DND-41 (cell line): ENCODE measurements at regions not wholly inside any gene's neighbourhood (a gene's known extent, or its start where the extent isn't known, plus 50 kb on each side); places are given as distances from the start of the nearest gene placed in this dataset.
"Not testable (repeated sequence)": the region's sequence is repeated elsewhere in the genome, so short reads cannot be mapped to it uniquely, and the experiment has no call there.

Source experiments
- EZH2 ChIP-seq: IDR thresholded peaks from 3 replicates; pipeline ENCODE4 v1.6.1; 2012; ENCODE audit warnings: borderline replicate concordance, low read depth, mild to moderate bottlenecking, moderate library complexity, low read length, inconsistent platforms; ENCODE audit not compliant: severe bottlenecking
- TF ChIP-seq, protein P1 (sequence below): IDR thresholded peaks from 2 replicates; pipeline ENCODE4 v1.5.1; 2012; ENCODE audit warnings: borderline replicate concordance, low read length, moderate library complexity, mild to moderate bottlenecking; ENCODE audit not compliant: poor library complexity, severe bottlenecking; ENCODE audit errors: extremely low read depth

DNA sequence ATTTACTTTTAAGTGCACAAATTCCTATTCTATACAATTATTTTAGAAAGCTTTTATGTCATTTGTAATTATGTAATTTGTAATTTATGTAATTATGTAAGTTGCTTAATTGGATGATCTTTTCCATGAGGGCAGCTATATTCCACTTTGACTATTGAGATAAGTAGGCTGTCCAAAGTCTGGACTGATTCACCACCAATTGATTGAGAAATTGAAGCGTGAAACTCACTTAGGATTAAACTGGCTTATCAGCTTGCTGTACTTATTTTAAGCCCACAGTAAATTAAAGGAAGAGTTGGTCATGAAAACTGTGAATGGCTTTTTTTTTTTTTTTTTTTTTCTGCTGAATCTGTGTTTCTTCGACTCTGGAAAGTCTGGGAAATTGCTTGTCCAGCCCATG lies 87.4 kb downstream of the UGT2B28 start:
- not testable (repeated sequence) for TF ChIP-seq EZH2
- TF ChIP-seq, protein P1, sequence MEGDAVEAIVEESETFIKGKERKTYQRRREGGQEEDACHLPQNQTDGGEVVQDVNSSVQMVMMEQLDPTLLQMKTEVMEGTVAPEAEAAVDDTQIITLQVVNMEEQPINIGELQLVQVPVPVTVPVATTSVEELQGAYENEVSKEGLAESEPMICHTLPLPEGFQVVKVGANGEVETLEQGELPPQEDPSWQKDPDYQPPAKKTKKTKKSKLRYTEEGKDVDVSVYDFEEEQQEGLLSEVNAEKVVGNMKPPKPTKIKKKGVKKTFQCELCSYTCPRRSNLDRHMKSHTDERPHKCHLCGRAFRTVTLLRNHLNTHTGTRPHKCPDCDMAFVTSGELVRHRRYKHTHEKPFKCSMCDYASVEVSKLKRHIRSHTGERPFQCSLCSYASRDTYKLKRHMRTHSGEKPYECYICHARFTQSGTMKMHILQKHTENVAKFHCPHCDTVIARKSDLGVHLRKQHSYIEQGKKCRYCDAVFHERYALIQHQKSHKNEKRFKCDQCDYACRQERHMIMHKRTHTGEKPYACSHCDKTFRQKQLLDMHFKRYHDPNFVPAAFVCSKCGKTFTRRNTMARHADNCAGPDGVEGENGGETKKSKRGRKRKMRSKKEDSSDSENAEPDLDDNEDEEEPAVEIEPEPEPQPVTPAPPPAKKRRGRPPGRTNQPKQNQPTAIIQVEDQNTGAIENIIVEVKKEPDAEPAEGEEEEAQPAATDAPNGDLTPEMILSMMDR = not testable (repeated sequence)
